ENCODE measurements at regions not wholly inside any gene's neighbourhood (a gene's known extent, or its start where the extent isn't known, plus 50 kb on each side); places are given as distances from the start of the nearest gene placed in this dataset.
A peak's percentile ranks its signal among the peaks of the same experiment; 100 is the strongest.

DNA sequence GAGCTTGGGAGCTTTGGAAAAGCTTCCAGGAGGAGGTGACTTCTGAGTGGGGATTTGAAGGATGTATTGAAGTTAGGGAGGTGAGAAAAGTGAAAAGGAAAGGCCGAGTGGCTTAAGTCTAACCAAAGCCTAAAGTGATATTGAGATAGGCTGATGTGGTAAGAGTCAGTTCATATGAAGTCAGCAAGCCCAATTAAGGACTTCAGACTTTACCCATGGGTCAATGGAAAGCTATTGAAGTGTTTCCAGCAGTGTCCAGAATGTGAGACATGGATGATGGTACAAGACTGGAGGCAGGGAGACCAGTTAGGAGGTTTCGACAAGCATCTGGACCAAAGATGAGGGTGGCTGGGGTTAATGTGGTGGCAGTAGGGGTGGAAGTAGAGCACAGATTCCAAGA lies 134.3 kb upstream of the WWC1 start:
- dilution Hi-C loops (cut with MboI; ENCODE audit: extremely low pct_ligation_motif_present, low sequenced_read_pairs) = no loop called here
- no peak overlapping the region for H3K9ac ChIP-seq (ENCODE audit: control insufficient read depth, extremely low read depth, insufficient read depth, low read length)
- H3K9me1 ChIP-seq (ENCODE audit: control insufficient read depth, extremely low read depth, insufficient read depth, low read length) = no peaks in the 10 kb centered on the region
- H3K79me2 ChIP-seq (ENCODE audit: control insufficient read depth, insufficient read depth, low read length) = no peaks in the 10 kb centered on the region
- TF ChIP-seq EZH2 (IDR thresholded peaks at IDR 0.05; ENCODE audit: low read length) = no peak
- TF ChIP-seq, protein P1, sequence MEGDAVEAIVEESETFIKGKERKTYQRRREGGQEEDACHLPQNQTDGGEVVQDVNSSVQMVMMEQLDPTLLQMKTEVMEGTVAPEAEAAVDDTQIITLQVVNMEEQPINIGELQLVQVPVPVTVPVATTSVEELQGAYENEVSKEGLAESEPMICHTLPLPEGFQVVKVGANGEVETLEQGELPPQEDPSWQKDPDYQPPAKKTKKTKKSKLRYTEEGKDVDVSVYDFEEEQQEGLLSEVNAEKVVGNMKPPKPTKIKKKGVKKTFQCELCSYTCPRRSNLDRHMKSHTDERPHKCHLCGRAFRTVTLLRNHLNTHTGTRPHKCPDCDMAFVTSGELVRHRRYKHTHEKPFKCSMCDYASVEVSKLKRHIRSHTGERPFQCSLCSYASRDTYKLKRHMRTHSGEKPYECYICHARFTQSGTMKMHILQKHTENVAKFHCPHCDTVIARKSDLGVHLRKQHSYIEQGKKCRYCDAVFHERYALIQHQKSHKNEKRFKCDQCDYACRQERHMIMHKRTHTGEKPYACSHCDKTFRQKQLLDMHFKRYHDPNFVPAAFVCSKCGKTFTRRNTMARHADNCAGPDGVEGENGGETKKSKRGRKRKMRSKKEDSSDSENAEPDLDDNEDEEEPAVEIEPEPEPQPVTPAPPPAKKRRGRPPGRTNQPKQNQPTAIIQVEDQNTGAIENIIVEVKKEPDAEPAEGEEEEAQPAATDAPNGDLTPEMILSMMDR (optimal IDR thresholded peaks at IDR 0.05 in 1 of 3, IDR thresholded peaks at IDR 0.05 in 1 of 3, conservative IDR thresholded peaks at IDR 0.05 in 1 of 3; ENCODE audit: extremely low read depth in 1 of 3, insufficient read depth in 2 of 3, low read length in 3 of 3) = no peak
- H3K4me3 ChIP-seq (ENCODE audit: control insufficient read depth in 2 of 3, extremely low read depth in 1 of 3, insufficient read depth in 2 of 3, low read depth in 1 of 3, low read length in 3 of 3) = no peak overlapping the region
- H4K20me1 ChIP-seq (ENCODE audit: control insufficient read depth, extremely low read depth, insufficient read depth, low read length) = no peaks in the 10 kb centered on the region
- peaks cover 10 to 19% of the 10 kb centered on the region in 2 experiments for H3K36me3 ChIP-seq (ENCODE audit: control insufficient read depth in 2 of 2, extremely low read depth in 1 of 2, insufficient read depth in 2 of 2, low read length in 2 of 2)
- no peaks in the 10 kb centered on the region for H3K4me1 ChIP-seq (ENCODE audit: control insufficient read depth, extremely low read depth, insufficient read depth, low read length)
- no peaks in the 10 kb centered on the region for H3K9me3 ChIP-seq (ENCODE audit: control insufficient read depth, low read depth, low read length)
- no peak overlapping the region for H2AFZ ChIP-seq (ENCODE audit: control insufficient read depth, low read length)
- no peak overlapping the region for H3K27ac ChIP-seq (ENCODE audit: control insufficient read depth, insufficient read depth, low read length)
- no peak overlapping the region for H3K4me2 ChIP-seq (ENCODE audit: control insufficient read depth, extremely low read depth, insufficient read depth, low read depth, low read length)
- FAIRE-seq (no peak), DNase-seq (ENCODE audit: low read depth, low spot score) (no peak)
- H3K27me3 ChIP-seq (ENCODE audit: control insufficient read depth, extremely low read depth, insufficient read depth, low read length) = no peaks in the 10 kb centered on the region

DNA sequence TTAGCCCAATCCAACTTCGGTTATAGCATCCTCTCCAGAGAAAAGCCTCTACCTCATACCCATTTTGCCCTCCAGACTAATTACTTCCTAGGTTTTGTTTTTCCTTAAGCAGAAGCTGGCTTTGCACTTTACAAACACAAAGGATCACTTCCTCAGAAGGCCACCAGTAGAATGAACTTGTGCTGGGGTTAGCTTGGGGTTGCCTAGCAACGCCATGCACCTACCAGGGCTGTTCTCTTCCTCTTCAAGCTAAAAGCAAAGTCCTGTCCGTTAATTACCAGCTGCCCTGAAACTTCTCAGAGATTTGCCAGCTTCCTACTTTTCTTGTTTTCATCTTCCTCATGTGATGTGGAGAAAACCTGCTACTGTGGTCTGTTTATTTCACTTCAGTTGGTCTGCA lies 132.0 kb upstream of the WWC1 start:
- no peaks in the 10 kb centered on the region for H3K9me1 ChIP-seq (ENCODE audit: control insufficient read depth, extremely low read depth, insufficient read depth, low read length)
- H3K27me3 ChIP-seq (ENCODE audit: control insufficient read depth, extremely low read depth, insufficient read depth, low read length) = no peaks in the 10 kb centered on the region
- H3K27ac ChIP-seq (ENCODE audit: control insufficient read depth, insufficient read depth, low read length) = no peak overlapping the region
- no peak overlapping the region for H2AFZ ChIP-seq (ENCODE audit: control insufficient read depth, low read length)
- H3K9ac ChIP-seq (ENCODE audit: control insufficient read depth, extremely low read depth, insufficient read depth, low read length) = no peak overlapping the region
- H3K4me1 ChIP-seq (ENCODE audit: control insufficient read depth, extremely low read depth, insufficient read depth, low read length) = no peaks in the 10 kb centered on the region
- no peak overlapping the region for H3K4me2 ChIP-seq (ENCODE audit: control insufficient read depth, extremely low read depth, insufficient read depth, low read depth, low read length)
- TF ChIP-seq, protein P1 (optimal IDR thresholded peaks at IDR 0.05 in 1 of 3, IDR thresholded peaks at IDR 0.05 in 1 of 3, conservative IDR thresholded peaks at IDR 0.05 in 1 of 3; ENCODE audit: extremely low read depth in 1 of 3, insufficient read depth in 2 of 3, low read length in 3 of 3) = no peak
- TF ChIP-seq EZH2 (IDR thresholded peaks at IDR 0.05; ENCODE audit: low read length) = no peak
- dilution Hi-C loops (cut with MboI; ENCODE audit: extremely low pct_ligation_motif_present, low sequenced_read_pairs) = no loop called here
- no peaks in the 10 kb centered on the region for H4K20me1 ChIP-seq (ENCODE audit: control insufficient read depth, extremely low read depth, insufficient read depth, low read length)
- DNase-seq (ENCODE audit: low read depth, low spot score) (no peak), FAIRE-seq (peak; percentile 5)
- H3K9me3 ChIP-seq (ENCODE audit: control insufficient read depth, low read depth, low read length) = no peaks in the 10 kb centered on the region
- no peaks in the 10 kb centered on the region for H3K79me2 ChIP-seq (ENCODE audit: control insufficient read depth, insufficient read depth, low read length)
- no peak overlapping the region for H3K4me3 ChIP-seq (ENCODE audit: control insufficient read depth in 2 of 3, extremely low read depth in 1 of 3, insufficient read depth in 2 of 3, low read depth in 1 of 3, low read length in 3 of 3)
- peaks cover 19 to 25% of the 10 kb centered on the region in 2 experiments for H3K36me3 ChIP-seq (ENCODE audit: control insufficient read depth in 2 of 2, extremely low read depth in 1 of 2, insufficient read depth in 2 of 2, low read length in 2 of 2)

Measured in keratinocyte (primary cell).